ENCODE measurements at regions not wholly inside any gene's neighbourhood (a gene's known extent, or its start where the extent isn't known, plus 50 kb on each side); places are given as distances from the start of the nearest gene placed in this dataset.

DNA sequence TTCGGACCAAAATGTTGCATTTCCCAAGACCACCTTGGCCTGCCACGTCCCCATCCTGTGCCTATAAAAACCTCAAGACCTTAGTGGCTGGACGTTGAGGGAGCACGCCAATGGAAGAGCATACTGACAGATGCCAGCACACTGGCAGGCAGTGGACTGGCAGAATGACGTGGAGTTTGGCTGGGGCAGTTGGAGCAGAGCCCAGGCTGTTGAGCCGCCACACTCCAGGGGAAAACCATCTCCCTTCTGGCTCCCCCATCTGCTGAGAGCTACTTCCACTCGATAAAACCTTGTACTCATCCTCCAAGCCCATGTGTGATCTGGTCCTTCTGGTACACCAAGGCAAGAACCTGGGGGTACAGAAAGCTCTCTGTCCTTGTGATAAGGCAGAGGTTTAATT is 494.1 kb downstream of the CDH11 start:
- TF ChIP-seq, protein P1, sequence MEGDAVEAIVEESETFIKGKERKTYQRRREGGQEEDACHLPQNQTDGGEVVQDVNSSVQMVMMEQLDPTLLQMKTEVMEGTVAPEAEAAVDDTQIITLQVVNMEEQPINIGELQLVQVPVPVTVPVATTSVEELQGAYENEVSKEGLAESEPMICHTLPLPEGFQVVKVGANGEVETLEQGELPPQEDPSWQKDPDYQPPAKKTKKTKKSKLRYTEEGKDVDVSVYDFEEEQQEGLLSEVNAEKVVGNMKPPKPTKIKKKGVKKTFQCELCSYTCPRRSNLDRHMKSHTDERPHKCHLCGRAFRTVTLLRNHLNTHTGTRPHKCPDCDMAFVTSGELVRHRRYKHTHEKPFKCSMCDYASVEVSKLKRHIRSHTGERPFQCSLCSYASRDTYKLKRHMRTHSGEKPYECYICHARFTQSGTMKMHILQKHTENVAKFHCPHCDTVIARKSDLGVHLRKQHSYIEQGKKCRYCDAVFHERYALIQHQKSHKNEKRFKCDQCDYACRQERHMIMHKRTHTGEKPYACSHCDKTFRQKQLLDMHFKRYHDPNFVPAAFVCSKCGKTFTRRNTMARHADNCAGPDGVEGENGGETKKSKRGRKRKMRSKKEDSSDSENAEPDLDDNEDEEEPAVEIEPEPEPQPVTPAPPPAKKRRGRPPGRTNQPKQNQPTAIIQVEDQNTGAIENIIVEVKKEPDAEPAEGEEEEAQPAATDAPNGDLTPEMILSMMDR (IDR thresholded peaks at IDR 0.05): no peak
- no peak for TF ChIP-seq POLR2AphosphoS5 (IDR thresholded peaks at IDR 0.05)
- no peak for TF ChIP-seq POLR2A (IDR thresholded peaks at IDR 0.05)
- no peak for TF ChIP-seq EP300 (IDR thresholded peaks at IDR 0.05; ENCODE audit: low read depth)

Data from transverse colon (tissue), 4 donors.